ENCODE measurements at regions not wholly inside any gene's neighbourhood (a gene's known extent, or its start where the extent isn't known, plus 50 kb on each side); places are given as distances from the start of the nearest gene placed in this dataset.

- H3K27me3 ChIP-seq (ENCODE audit: control insufficient read depth in 1 of 2, insufficient read depth in 2 of 2, low read length in 1 of 2): no peaks in the 10 kb centered on the region
- H3K4me1 ChIP-seq (ENCODE audit: control insufficient read depth in 1 of 2, insufficient read depth in 2 of 2, low read length in 2 of 2): no peaks in the 10 kb centered on the region
- no peak overlapping the region for H3K4me3 ChIP-seq (ENCODE audit: low read length in 2 of 2)
- H3K27ac ChIP-seq (ENCODE audit: low read depth in 1 of 2, low read length in 2 of 2): no peak overlapping the region
- ATAC-seq (ENCODE audit: low FRiP score) (no peak), DNase-seq (no peak)
- H3K36me3 ChIP-seq (ENCODE audit: control insufficient read depth in 1 of 2, insufficient read depth in 2 of 2, low read length in 1 of 2): no peaks in the 10 kb centered on the region
- intact Hi-C loops (cut with DNase I): no loop called here
- 60 to 71% methylated on average over 6 of the region's 6 CpGs for WGBS, 2 donors
- H3K9me3 ChIP-seq (ENCODE audit: control insufficient read depth, low read length): no peaks in the 10 kb centered on the region
These were observed 131.2 kb upstream of the KCNG1 start for GRCh38 chr20:51153867-51154707.

- Histone ChIP-seq H3K4me3 (ENCODE audit: low read length in 2 of 2) (no peak overlapping the region), H3K36me3 (ENCODE audit: control insufficient read depth in 1 of 2, insufficient read depth in 2 of 2, low read length in 1 of 2) (no peaks in the 10 kb centered on the region), H3K27ac (ENCODE audit: low read depth in 1 of 2, low read length in 2 of 2) (no peak overlapping the region), H3K9me3 (ENCODE audit: control insufficient read depth, low read length) (peaks cover 5% of the 10 kb centered on the region), H3K4me1 (ENCODE audit: control insufficient read depth in 1 of 2, insufficient read depth in 2 of 2, low read length in 2 of 2) (no peaks in the 10 kb centered on the region), H3K27me3 (ENCODE audit: control insufficient read depth in 1 of 2, insufficient read depth in 2 of 2, low read length in 1 of 2) (peaks cover 0 to 4% of the 10 kb centered on the region in 2 donors)
- 80 to 85% methylated on average over 2 of the region's 2 CpGs for WGBS, 2 donors
- DNase-seq (no peak), ATAC-seq (ENCODE audit: low FRiP score) (no peak)
- intact Hi-C loops (cut with DNase I): no loop called here
These were observed 126.0 kb upstream of the KCNG1 start for GRCh38 chr20:51148941-51149340.

- peaks cover 0 to 4% of the 10 kb centered on the region in 2 donors for H3K27me3 ChIP-seq (ENCODE audit: control insufficient read depth in 1 of 2, insufficient read depth in 2 of 2, low read length in 1 of 2)
- H3K9me3 ChIP-seq (ENCODE audit: control insufficient read depth, low read length): peaks cover 7% of the 10 kb centered on the region
- DNase-seq (no peak), ATAC-seq (ENCODE audit: low FRiP score) (no peak)
- intact Hi-C loops (cut with DNase I): no loop called here
- H3K36me3 ChIP-seq (ENCODE audit: control insufficient read depth in 1 of 2, insufficient read depth in 2 of 2, low read length in 1 of 2): no peaks in the 10 kb centered on the region
- H3K4me1 ChIP-seq (ENCODE audit: control insufficient read depth in 1 of 2, insufficient read depth in 2 of 2, low read length in 2 of 2): no peaks in the 10 kb centered on the region
- 41 to 44% methylated on average over 5 of the region's 5 CpGs for WGBS, 2 donors
- H3K4me3 ChIP-seq (ENCODE audit: low read length in 2 of 2): no peak overlapping the region
- no peak overlapping the region for H3K27ac ChIP-seq (ENCODE audit: low read depth in 1 of 2, low read length in 2 of 2)
These were observed 121.6 kb upstream of the KCNG1 start for GRCh38 chr20:51144476-51144875.

GRCh38 chr20:51143652-51144051, 120.7 kb upstream of the KCNG1 start:
- WGBS, 2 donors: 76 to 80% methylated on average over 2 of the region's 2 CpGs

GRCh38 chr20:51142448-51142847, 119.5 kb upstream of the KCNG1 start:
- no peak overlapping the region for H3K27ac ChIP-seq (ENCODE audit: low read depth in 1 of 2, low read length in 2 of 2)
- H3K36me3 ChIP-seq (ENCODE audit: control insufficient read depth in 1 of 2, insufficient read depth in 2 of 2, low read length in 1 of 2): no peaks in the 10 kb centered on the region
- 74 to 77% methylated on average over 7 of the region's 7 CpGs for WGBS, 2 donors
- ATAC-seq (ENCODE audit: low FRiP score) (no peak), DNase-seq (no peak)
- peaks cover 0 to 2% of the 10 kb centered on the region in 2 donors for H3K27me3 ChIP-seq (ENCODE audit: control insufficient read depth in 1 of 2, insufficient read depth in 2 of 2, low read length in 1 of 2)
- no peaks in the 10 kb centered on the region for H3K4me1 ChIP-seq (ENCODE audit: control insufficient read depth in 1 of 2, insufficient read depth in 2 of 2, low read length in 2 of 2)
- H3K9me3 ChIP-seq (ENCODE audit: control insufficient read depth, low read length): peaks cover 7% of the 10 kb centered on the region
- intact Hi-C loops (cut with DNase I): no loop called here
- H3K4me3 ChIP-seq (ENCODE audit: low read length in 2 of 2): no peak overlapping the region

More at GRCh38 chr20:51143652-51144051, 120.7 kb upstream of the KCNG1 start:
- H3K4me1 ChIP-seq (ENCODE audit: control insufficient read depth in 1 of 2, insufficient read depth in 2 of 2, low read length in 2 of 2): no peaks in the 10 kb centered on the region
- no peak overlapping the region for H3K4me3 ChIP-seq (ENCODE audit: low read length in 2 of 2)
- peaks cover 7% of the 10 kb centered on the region for H3K9me3 ChIP-seq (ENCODE audit: control insufficient read depth, low read length)
- peaks cover 0 to 4% of the 10 kb centered on the region in 2 donors for H3K27me3 ChIP-seq (ENCODE audit: control insufficient read depth in 1 of 2, insufficient read depth in 2 of 2, low read length in 1 of 2)
- DNase-seq (no peak), ATAC-seq (ENCODE audit: low FRiP score) (no peak)
- no peak overlapping the region for H3K27ac ChIP-seq (ENCODE audit: low read depth in 1 of 2, low read length in 2 of 2)
- no peaks in the 10 kb centered on the region for H3K36me3 ChIP-seq (ENCODE audit: control insufficient read depth in 1 of 2, insufficient read depth in 2 of 2, low read length in 1 of 2)
- intact Hi-C loops (cut with DNase I): no loop called here

GRCh38 chr20:51140671-51141070, 117.8 kb upstream of the KCNG1 start:
- intact Hi-C loops (cut with DNase I): no loop called here

GRCh38 chr20:51139891-51140290, 117.0 kb upstream of the KCNG1 start:
- ATAC-seq (ENCODE audit: low FRiP score): no peak
- Histone ChIP-seq H3K4me3 (ENCODE audit: low read length in 2 of 2) (no peak overlapping the region), H3K36me3 (ENCODE audit: control insufficient read depth in 1 of 2, insufficient read depth in 2 of 2, low read length in 1 of 2) (no peaks in the 10 kb centered on the region), H3K27ac (ENCODE audit: low read depth in 1 of 2, low read length in 2 of 2) (no peak overlapping the region), H3K4me1 (ENCODE audit: control insufficient read depth in 1 of 2, insufficient read depth in 2 of 2, low read length in 2 of 2) (no peaks in the 10 kb centered on the region), H3K27me3 (ENCODE audit: control insufficient read depth in 1 of 2, insufficient read depth in 2 of 2, low read length in 1 of 2) (no peaks in the 10 kb centered on the region), H3K9me3 (ENCODE audit: control insufficient read depth, low read length) (peaks cover 5% of the 10 kb centered on the region)
- DNase-seq: no peak
- 74 to 78% methylated on average over 3 of the region's 3 CpGs for WGBS, 2 donors
- intact Hi-C loops (cut with DNase I): no loop called here

More at GRCh38 chr20:51140671-51141070, 117.8 kb upstream of the KCNG1 start:
- Histone ChIP-seq H3K4me3 (ENCODE audit: low read length in 2 of 2) (no peak overlapping the region), H3K36me3 (ENCODE audit: control insufficient read depth in 1 of 2, insufficient read depth in 2 of 2, low read length in 1 of 2) (no peaks in the 10 kb centered on the region), H3K27me3 (ENCODE audit: control insufficient read depth in 1 of 2, insufficient read depth in 2 of 2, low read length in 1 of 2) (peaks cover 0 to 2% of the 10 kb centered on the region in 2 donors), H3K9me3 (ENCODE audit: control insufficient read depth, low read length) (peaks cover 7% of the 10 kb centered on the region), H3K27ac (ENCODE audit: low read depth in 1 of 2, low read length in 2 of 2) (no peak overlapping the region), H3K4me1 (ENCODE audit: control insufficient read depth in 1 of 2, insufficient read depth in 2 of 2, low read length in 2 of 2) (no peaks in the 10 kb centered on the region)
- WGBS, 2 donors: 91 to 93% methylated on average over 7 of the region's 7 CpGs
- ATAC-seq (ENCODE audit: low FRiP score) (no peak), DNase-seq (no peak)

- ATAC-seq (ENCODE audit: low FRiP score): no peak
- 68 to 78% methylated on average over 4 of the region's 4 CpGs for WGBS, 2 donors
- Histone ChIP-seq H3K27ac (ENCODE audit: low read depth in 1 of 2, low read length in 2 of 2) (no peak overlapping the region), H3K4me1 (ENCODE audit: control insufficient read depth in 1 of 2, insufficient read depth in 2 of 2, low read length in 2 of 2) (no peaks in the 10 kb centered on the region), H3K27me3 (ENCODE audit: control insufficient read depth in 1 of 2, insufficient read depth in 2 of 2, low read length in 1 of 2) (no peaks in the 10 kb centered on the region), H3K9me3 (ENCODE audit: control insufficient read depth, low read length) (peaks cover 3% of the 10 kb centered on the region), H3K36me3 (ENCODE audit: control insufficient read depth in 1 of 2, insufficient read depth in 2 of 2, low read length in 1 of 2) (no peaks in the 10 kb centered on the region), H3K4me3 (ENCODE audit: low read length in 2 of 2) (no peak overlapping the region)
- no peak for DNase-seq
- intact Hi-C loops (cut with DNase I): no loop called here
These were observed 115.7 kb upstream of the KCNG1 start for GRCh38 chr20:51138576-51138975.

GRCh38 chr20:51137461-51137860, 114.6 kb upstream of the KCNG1 start:
- Histone ChIP-seq H3K9me3 (ENCODE audit: control insufficient read depth, low read length) (peaks cover 1% of the 10 kb centered on the region), H3K27me3 (ENCODE audit: control insufficient read depth in 1 of 2, insufficient read depth in 2 of 2, low read length in 1 of 2) (no peaks in the 10 kb centered on the region), H3K4me3 (ENCODE audit: low read length in 2 of 2) (no peak overlapping the region), H3K4me1 (ENCODE audit: control insufficient read depth in 1 of 2, insufficient read depth in 2 of 2, low read length in 2 of 2) (no peaks in the 10 kb centered on the region), H3K27ac (ENCODE audit: low read depth in 1 of 2, low read length in 2 of 2) (no peak overlapping the region), H3K36me3 (ENCODE audit: control insufficient read depth in 1 of 2, insufficient read depth in 2 of 2, low read length in 1 of 2) (no peaks in the 10 kb centered on the region)
- intact Hi-C loops (cut with DNase I): no loop called here
- WGBS, 2 donors: 85% methylated on average over 3 of the region's 3 CpGs
- DNase-seq (no peak), ATAC-seq (ENCODE audit: low FRiP score) (no peak)

Data from aorta (tissue), 5 donors.